GM12874 (cell line): ENCODE measurements at regions not wholly inside any gene's neighbourhood (a gene's known extent, or its start where the extent isn't known, plus 50 kb on each side); places are given as distances from the start of the nearest gene placed in this dataset.

Experiments used
- TF ChIP-seq, protein P1 (sequence below): IDR thresholded peaks from 2 replicates; pipeline ENCODE4 v1.5.1; 2011; ENCODE audit warnings: low read depth, mild to moderate bottlenecking, control low read depth, low read length, moderate library complexity; ENCODE audit not compliant: insufficient read depth

DNA sequence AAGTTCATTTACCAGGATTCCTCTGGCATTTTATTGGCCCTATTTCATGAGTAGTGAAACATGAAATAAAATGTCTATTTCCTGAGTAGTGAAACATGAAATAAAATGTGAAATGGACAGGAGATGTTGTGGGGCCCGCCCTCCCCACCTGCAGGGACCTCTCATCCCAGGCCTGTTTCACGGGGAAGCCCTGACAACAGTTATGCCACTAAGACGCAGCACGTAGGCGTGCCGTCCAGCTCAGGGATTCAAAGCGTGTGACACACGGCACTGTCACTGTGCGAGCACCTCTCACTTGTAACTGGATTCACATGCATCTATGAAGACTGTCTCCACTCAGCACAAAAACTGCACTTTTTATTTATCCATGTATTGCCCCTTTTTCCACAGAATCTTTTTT lies 83.4 kb upstream of the SNTG2 start:
- TF ChIP-seq, protein P1, sequence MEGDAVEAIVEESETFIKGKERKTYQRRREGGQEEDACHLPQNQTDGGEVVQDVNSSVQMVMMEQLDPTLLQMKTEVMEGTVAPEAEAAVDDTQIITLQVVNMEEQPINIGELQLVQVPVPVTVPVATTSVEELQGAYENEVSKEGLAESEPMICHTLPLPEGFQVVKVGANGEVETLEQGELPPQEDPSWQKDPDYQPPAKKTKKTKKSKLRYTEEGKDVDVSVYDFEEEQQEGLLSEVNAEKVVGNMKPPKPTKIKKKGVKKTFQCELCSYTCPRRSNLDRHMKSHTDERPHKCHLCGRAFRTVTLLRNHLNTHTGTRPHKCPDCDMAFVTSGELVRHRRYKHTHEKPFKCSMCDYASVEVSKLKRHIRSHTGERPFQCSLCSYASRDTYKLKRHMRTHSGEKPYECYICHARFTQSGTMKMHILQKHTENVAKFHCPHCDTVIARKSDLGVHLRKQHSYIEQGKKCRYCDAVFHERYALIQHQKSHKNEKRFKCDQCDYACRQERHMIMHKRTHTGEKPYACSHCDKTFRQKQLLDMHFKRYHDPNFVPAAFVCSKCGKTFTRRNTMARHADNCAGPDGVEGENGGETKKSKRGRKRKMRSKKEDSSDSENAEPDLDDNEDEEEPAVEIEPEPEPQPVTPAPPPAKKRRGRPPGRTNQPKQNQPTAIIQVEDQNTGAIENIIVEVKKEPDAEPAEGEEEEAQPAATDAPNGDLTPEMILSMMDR: no peak

DNA sequence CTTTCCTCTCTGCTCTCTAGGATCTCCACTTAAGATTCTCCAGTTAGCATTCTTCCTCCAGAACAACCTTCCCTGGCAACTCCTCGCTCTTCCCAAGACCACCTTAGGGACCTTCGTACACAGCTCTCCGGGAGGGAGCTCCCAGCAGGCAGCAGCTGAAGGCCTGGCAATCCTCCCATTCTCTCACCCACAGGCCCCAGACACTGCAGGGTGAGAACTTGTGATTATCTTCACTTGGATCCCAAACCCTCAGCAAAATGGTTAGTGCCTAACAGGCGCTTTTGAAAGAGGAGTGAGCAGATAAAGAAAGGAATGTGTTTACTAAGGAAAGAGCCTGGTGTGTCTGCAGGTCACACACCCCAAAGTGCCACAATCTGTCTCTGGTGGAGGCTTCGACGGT lies 83.8 kb upstream of the SNTG2 start:
- TF ChIP-seq, protein P1: no peak

DNA sequence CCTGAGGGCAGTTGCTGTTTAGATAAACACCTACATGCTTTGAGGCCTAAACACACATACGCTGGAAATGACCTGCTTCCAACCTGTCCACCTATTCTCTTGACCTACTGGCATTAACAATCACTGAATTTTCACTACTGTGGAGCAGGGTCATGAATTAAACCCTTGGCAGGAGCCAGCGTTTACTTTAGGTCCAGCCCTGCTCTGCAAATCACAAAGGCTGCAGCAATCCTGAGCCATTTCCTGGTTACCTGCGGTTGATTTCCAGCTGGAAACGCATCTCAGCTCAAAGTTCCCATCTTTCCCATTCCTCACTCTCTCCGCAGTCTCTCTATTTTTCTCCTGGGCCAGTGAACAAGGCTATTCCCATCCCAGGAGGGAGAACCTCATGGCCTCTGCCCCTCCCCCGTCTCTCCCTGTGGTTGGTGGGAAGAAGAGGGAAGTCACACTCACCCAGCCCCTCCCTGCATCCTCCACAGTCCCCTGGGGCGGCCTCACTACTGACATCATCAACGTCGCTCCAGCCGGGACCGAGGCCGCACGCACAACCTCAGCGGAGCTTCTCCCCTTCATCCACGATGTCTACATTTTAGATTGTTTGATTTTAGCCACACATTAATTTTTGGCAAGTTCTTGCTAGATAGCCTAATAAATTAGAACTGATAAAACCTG lies 84.5 kb upstream of the SNTG2 start:
- TF ChIP-seq, protein P1: no peak

DNA sequence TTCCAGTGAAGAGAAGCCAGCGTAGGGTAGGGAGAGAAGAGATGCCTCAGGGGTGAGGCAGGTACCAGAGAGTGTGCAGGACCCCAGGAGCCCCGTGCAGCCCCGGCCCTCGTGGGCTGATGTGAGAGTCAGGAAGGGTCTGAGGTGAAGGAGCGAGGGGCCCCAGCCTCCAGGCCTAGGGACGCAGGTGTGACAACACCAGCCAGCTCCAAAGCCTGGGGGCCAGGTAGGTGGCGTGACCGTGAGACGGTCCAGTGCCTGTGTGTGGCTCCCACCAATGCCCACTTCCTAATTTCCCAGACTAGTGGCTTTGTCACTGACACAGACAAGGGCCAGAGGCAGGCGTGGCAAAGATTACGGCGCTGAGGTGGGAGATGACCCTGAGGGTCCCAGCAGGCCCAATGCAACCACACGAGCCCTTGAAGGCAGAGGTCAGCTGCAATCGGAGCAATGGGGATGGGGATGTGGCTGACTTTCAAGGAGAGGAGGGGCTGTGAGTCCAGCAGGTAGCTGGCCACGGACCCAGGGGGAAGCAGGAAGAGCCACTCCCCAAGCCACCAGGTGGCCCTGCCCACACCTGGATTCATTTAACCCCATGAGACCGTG lies 86.0 kb upstream of the SNTG2 start:
- TF ChIP-seq, protein P1: no peak

DNA sequence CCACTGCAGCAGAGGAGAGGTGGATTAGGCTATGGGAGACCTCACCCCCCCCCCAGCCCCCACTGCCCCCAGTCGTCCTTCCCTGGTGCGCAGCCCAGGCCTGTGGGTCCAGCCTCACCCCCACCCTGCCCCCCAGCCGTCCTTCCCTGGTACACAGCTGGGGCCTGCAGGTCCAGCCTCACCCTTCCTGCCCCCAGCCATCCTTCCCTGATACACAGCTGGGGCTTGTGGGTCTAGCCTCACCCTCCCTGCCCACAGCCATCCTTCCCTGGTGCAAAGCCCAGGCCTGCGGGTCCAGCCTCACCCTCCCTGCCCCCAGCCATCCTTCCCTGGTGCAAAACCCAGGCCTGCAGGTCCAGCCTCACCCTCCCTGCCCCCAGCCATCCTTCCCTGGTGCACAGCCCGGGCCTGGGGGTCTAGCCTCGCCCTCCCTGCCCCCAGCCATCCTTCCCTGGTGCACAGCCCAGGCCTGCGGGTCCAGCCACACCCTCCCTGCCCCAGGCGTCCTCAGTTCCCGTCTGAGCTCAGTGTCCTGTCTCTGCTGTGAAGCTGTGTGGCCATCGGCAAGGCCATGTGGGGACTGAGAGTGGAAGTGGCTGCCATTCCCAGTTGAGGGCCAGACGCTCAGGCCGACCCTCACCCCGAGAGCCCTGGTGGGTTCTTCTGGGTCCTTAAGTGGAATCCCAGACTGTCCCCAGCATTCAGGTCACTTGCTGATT lies 86.8 kb upstream of the SNTG2 start:
- TF ChIP-seq, protein P1: no peak

DNA sequence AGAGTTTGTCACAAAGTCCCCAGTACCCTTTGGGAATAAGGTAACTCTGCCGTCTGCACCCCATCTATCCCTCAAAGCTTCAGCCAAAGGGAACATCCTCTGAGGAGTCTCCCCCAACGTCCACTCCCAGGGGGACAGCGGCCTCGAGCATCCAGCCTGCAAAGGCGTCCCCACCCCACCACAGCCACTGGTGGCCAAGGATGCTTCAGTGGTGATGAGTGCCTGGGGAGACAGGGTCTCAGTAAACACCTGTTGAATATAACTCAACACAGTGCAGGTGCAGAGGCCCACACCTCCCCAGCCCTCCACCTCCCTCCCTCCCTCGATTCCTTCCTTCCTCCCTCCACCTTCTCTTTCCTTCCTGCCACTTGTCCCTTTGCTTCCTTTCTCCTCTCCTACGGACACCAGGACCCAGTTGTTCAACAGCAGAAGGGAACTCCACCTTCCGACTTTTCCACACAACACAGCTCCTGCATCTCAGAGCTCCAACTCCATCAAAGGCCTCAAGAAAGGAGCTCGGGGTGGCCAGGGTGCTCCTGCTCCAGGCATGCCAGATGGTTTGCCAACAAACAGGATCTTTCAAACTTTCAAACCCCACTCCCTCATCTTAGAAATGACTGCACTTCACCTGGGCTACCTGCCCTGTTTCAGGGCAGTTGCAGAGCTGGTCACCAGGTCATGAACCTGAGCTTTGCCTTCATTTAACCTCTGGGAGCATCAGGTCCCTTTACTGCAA lies 87.8 kb upstream of the SNTG2 start:
- TF ChIP-seq, protein P1: no peak

DNA sequence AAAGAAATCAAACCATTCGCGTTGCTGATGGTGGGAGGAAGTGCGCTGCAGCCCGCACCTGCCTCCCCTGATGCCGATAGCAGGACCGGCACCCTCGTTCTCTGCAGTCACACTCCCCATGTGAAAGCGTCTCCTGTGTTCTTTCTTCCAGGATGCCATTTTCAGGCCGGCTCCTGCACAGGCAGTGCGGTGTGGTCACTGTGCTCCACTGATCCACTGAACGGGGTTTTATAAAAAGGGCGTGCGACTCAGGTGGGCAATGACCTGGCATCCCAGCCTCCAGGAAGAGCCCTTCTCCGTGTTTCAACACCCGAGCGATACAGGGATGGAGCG lies 88.3 kb upstream of the SNTG2 start:
- TF ChIP-seq, protein P1: no peak
